ENCODE measurements at regions not wholly inside any gene's neighbourhood (a gene's known extent, or its start where the extent isn't known, plus 50 kb on each side); places are given as distances from the start of the nearest gene placed in this dataset.
"Not testable (repeated sequence)": the region's sequence is repeated elsewhere in the genome, so short reads cannot be mapped to it uniquely, and the experiment has no call there.

DNA sequence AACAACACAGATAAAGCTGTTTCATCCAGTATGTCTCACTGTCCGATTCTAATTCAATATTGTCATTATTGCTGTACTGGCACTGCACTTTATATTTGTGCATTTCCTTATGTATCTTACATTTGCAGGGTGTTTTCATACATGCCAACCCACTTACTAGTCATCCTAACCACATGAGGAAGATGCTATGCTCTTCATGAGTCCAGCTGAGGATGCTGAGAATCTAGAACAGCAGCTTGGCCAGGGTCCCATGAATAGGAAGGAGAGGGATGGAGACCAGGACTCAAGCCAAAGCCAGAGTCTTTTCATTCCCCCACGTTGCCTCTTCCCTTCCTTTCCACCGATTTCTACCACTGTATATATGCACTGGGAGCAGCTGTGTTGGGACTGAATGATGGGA, 292.8 kb upstream of the KLF4 start:
- Mint-ChIP-seq H3K36me3 (ENCODE audit: insufficient read depth) (no peaks in the 10 kb centered on the region), H3K9me3 (ENCODE audit: low read depth) (no peaks in the 10 kb centered on the region), H3K27ac (no peak overlapping the region), H3K4me1 (ENCODE audit: low read depth) (no peaks in the 10 kb centered on the region), H3K27me3 (peaks cover 84% of the 10 kb centered on the region), H3K4me3 (ENCODE audit: low read depth) (no peak overlapping the region)
- DNase-seq (ENCODE audit: low spot score, unreplicated experiment): no peak
- TF ChIP-seq, protein P1, sequence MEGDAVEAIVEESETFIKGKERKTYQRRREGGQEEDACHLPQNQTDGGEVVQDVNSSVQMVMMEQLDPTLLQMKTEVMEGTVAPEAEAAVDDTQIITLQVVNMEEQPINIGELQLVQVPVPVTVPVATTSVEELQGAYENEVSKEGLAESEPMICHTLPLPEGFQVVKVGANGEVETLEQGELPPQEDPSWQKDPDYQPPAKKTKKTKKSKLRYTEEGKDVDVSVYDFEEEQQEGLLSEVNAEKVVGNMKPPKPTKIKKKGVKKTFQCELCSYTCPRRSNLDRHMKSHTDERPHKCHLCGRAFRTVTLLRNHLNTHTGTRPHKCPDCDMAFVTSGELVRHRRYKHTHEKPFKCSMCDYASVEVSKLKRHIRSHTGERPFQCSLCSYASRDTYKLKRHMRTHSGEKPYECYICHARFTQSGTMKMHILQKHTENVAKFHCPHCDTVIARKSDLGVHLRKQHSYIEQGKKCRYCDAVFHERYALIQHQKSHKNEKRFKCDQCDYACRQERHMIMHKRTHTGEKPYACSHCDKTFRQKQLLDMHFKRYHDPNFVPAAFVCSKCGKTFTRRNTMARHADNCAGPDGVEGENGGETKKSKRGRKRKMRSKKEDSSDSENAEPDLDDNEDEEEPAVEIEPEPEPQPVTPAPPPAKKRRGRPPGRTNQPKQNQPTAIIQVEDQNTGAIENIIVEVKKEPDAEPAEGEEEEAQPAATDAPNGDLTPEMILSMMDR (IDR thresholded peaks at IDR 0.05; ENCODE audit: unreplicated experiment): no peak

DNA sequence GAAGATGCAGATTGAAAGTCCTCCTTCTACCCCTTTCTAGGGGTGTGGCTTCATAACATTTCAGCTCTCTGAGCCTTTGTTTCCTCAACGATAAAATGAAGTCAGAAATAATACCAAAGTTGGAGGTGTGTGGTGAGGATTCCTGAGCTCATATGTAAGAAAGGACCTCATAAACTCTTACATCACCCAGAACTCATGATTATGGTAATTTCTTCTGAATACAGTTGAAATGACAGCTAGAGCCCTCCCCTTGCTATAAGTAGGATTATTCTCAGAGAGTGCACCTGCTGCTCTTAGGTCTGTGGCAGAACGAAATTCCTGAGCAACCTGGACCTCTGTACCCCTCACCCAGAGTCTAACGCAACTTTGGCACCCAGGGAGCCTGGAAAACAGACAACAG, 291.4 kb upstream of the KLF4 start:
- Mint-ChIP-seq H3K9me3 (ENCODE audit: low read depth) (no peaks in the 10 kb centered on the region), H3K36me3 (ENCODE audit: insufficient read depth) (no peaks in the 10 kb centered on the region), H3K27me3 (peaks cover 72% of the 10 kb centered on the region), H3K4me1 (ENCODE audit: low read depth) (no peaks in the 10 kb centered on the region), H3K27ac (no peak overlapping the region), H3K4me3 (ENCODE audit: low read depth) (no peak overlapping the region)
- TF ChIP-seq, protein P1 (IDR thresholded peaks at IDR 0.05; ENCODE audit: unreplicated experiment): no peak
- DNase-seq (ENCODE audit: low spot score, unreplicated experiment): no peak

DNA sequence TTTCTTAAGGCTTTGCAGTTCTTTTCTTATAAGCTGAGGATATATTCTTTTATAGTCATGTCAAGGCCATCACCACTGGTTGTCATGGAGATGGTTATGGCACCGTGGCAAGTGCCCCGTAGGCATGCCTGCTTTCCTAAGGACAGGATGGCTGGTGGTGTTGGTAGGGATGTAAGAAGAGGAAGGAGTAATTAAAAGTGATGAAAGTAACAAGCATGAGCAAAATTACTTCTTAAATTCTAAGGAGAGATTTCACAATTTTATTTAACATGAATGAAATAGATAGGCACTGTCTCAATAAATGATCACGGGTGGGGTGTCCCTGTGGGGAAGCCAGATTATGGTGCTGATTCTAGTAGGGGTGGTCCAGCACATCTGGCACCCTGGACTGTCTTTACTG, 290.2 kb upstream of the KLF4 start:
- H3K27ac Mint-ChIP-seq: no peak overlapping the region
- no peak overlapping the region for H3K4me3 Mint-ChIP-seq (ENCODE audit: low read depth)
- TF ChIP-seq, protein P1 (IDR thresholded peaks at IDR 0.05; ENCODE audit: unreplicated experiment): no peak
- no peak for DNase-seq (ENCODE audit: low spot score, unreplicated experiment)
- no peaks in the 10 kb centered on the region for H3K36me3 Mint-ChIP-seq (ENCODE audit: insufficient read depth)
- peaks cover 63% of the 10 kb centered on the region for H3K27me3 Mint-ChIP-seq
- no peaks in the 10 kb centered on the region for H3K4me1 Mint-ChIP-seq (ENCODE audit: low read depth)
- H3K9me3 Mint-ChIP-seq (ENCODE audit: low read depth): no peaks in the 10 kb centered on the region

DNA sequence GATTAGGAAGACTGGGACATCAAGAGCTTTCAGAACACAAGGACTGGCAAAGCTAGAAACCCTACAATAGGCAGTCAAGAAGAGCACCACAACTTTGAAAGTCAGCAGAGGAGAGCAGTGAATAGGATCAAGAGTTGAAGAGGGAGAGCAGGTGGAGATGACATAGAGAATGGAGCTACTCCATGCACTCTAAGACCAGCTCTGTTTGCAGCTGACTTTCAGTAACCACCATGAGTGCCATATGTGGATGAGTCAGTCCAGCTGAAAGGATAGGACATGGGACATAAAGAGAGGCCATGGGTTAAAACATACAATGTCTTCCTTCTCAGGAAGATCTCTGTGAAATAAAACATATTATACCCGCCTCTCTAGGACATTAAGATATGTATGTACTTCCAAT, 289.1 kb upstream of the KLF4 start:
- no peak overlapping the region for H3K4me3 Mint-ChIP-seq (ENCODE audit: low read depth)
- no peaks in the 10 kb centered on the region for H3K36me3 Mint-ChIP-seq (ENCODE audit: insufficient read depth)
- H3K4me1 Mint-ChIP-seq (ENCODE audit: low read depth): no peaks in the 10 kb centered on the region
- peaks cover 63% of the 10 kb centered on the region for H3K27me3 Mint-ChIP-seq
- TF ChIP-seq, protein P1 (IDR thresholded peaks at IDR 0.05; ENCODE audit: unreplicated experiment): no peak
- H3K9me3 Mint-ChIP-seq (ENCODE audit: low read depth): peaks cover 4% of the 10 kb centered on the region
- no peak for DNase-seq (ENCODE audit: low spot score, unreplicated experiment)
- H3K27ac Mint-ChIP-seq: no peak overlapping the region

DNA sequence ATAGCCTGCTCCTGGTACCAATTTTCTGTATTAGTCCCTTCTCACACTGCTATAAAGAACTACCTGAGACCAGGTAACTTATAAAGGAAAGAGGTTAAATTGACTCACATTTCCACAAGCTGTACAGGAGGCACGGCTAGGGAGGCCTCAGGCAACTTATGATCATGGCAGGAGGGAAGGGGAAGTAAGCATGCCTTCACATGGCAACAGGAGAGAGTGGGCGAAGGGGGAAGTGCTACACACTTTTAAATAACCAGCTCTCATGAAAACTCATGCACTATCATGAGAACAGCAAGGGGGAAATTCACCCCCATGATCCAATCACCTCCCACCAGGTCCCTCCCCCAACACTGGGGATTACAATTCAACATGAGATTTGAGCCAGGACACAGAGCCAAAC, 284.5 kb upstream of the KLF4 start:
- H3K27me3 Mint-ChIP-seq: peaks cover 56% of the 10 kb centered on the region
- not testable (repeated sequence) for H3K36me3 Mint-ChIP-seq (ENCODE audit: insufficient read depth); H3K4me3 Mint-ChIP-seq (ENCODE audit: low read depth); H3K4me1 Mint-ChIP-seq (ENCODE audit: low read depth); DNase-seq (ENCODE audit: low spot score, unreplicated experiment); H3K27ac Mint-ChIP-seq
- peaks cover 16% of the 10 kb centered on the region for H3K9me3 Mint-ChIP-seq (ENCODE audit: low read depth)

DNA sequence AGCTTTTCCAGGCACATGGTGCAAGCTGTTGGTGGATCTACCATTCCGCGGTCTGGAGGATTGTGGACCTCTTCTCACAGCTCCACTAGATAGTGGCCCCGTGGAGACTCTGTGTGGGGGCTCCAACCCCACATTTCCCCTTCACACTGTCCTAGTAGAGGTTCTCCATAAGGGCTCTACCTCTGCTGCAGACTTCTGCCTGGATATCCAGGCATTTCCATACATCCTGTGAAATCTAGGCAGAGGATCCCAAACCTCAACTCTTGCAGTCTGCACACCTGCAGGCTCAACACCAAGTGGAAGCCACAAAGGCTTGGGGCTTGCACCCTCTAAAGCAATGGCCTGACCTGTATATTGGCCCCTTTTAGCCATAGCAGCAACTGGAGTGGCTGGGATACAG, 283.4 kb upstream of the KLF4 start:
- H3K4me3 Mint-ChIP-seq (ENCODE audit: low read depth): no peak overlapping the region
- peaks cover 16% of the 10 kb centered on the region for H3K9me3 Mint-ChIP-seq (ENCODE audit: low read depth)
- no peak overlapping the region for H3K27ac Mint-ChIP-seq
- DNase-seq (ENCODE audit: low spot score, unreplicated experiment): no peak
- TF ChIP-seq, protein P1 (IDR thresholded peaks at IDR 0.05; ENCODE audit: unreplicated experiment): no peak
- H3K4me1 Mint-ChIP-seq (ENCODE audit: low read depth): no peaks in the 10 kb centered on the region
- H3K36me3 Mint-ChIP-seq (ENCODE audit: insufficient read depth): peaks cover 1% of the 10 kb centered on the region
- H3K27me3 Mint-ChIP-seq: peaks cover 58% of the 10 kb centered on the region
